ENCODE measurements at regions not wholly inside any gene's neighbourhood (a gene's known extent, or its start where the extent isn't known, plus 50 kb on each side); places are given as distances from the start of the nearest gene placed in this dataset.

DNA sequence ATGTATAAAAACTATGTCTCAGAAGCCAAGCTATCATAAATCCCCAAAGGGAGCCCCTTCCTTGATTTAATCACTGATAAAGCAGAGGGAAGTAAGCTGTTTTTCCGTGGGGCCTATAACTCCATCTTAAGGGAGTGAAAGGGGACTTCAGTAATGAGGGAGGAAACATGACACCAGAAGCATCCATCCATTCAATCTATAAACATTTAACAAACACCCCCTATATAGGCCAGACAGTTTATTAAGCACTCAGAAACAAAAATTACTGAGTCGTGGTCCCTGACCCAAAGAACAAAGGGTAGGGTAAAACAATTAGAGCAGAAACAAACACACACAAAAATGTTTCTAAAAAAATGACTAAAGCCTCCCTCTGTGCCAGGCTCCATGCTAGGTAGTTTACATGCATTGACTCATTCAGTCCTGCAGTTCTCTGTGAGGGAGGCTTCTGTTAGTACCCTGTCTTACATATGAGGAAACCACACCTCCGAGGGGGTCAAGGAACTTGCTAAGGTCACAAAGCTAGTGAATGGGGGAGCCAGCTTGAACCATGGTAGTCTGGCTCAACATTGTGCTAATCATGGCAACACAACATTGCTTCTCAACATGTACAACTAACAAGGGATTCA lies 472.1 kb downstream of the CDH2 start:
- no peak overlapping the region for H3K4me3 Mint-ChIP-seq (ENCODE audit: unreplicated experiment)
- peaks cover 14% of the 10 kb centered on the region for H3K4me1 Mint-ChIP-seq (ENCODE audit: low read depth, unreplicated experiment)
- no peaks in the 10 kb centered on the region for H3K27me3 Mint-ChIP-seq (ENCODE audit: unreplicated experiment)
- peaks cover 10% of the 10 kb centered on the region for H3K36me3 Mint-ChIP-seq (ENCODE audit: unreplicated experiment)
- no peak for DNase-seq
- H3K9me3 Mint-ChIP-seq (ENCODE audit: unreplicated experiment) = peaks cover 6% of the 10 kb centered on the region
- H3K27ac Mint-ChIP-seq (ENCODE audit: unreplicated experiment) = peak overlapping the region; percentile 81
- TF ChIP-seq, protein P1, sequence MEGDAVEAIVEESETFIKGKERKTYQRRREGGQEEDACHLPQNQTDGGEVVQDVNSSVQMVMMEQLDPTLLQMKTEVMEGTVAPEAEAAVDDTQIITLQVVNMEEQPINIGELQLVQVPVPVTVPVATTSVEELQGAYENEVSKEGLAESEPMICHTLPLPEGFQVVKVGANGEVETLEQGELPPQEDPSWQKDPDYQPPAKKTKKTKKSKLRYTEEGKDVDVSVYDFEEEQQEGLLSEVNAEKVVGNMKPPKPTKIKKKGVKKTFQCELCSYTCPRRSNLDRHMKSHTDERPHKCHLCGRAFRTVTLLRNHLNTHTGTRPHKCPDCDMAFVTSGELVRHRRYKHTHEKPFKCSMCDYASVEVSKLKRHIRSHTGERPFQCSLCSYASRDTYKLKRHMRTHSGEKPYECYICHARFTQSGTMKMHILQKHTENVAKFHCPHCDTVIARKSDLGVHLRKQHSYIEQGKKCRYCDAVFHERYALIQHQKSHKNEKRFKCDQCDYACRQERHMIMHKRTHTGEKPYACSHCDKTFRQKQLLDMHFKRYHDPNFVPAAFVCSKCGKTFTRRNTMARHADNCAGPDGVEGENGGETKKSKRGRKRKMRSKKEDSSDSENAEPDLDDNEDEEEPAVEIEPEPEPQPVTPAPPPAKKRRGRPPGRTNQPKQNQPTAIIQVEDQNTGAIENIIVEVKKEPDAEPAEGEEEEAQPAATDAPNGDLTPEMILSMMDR (IDR thresholded peaks at IDR 0.05; ENCODE audit: partially characterized antibody, unreplicated experiment) = no peak

DNA sequence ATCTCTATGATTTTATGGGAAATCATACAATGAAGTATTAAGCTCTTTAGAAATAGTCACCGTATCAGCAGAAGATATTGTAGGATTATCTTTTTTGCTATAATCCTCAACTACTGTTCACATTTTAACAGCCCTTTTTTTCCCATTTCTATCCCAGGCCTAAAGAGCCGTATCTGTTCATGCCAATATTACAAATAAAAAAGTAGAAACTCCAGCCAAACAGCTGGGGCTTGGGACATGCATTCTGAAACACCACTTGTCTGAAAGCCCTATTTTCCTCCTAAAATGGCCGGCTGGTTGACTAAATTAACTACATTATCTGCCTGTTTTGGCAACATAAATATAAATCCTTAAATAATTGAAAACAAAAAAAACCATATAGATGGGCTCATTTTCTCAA lies 477.8 kb downstream of the CDH2 start:
- Mint-ChIP-seq H3K4me3 (ENCODE audit: unreplicated experiment) (no peak overlapping the region), H3K4me1 (ENCODE audit: low read depth, unreplicated experiment) (peaks cover 25% of the 10 kb centered on the region), H3K9me3 (ENCODE audit: unreplicated experiment) (peaks cover 5% of the 10 kb centered on the region), H3K36me3 (ENCODE audit: unreplicated experiment) (no peaks in the 10 kb centered on the region), H3K27me3 (ENCODE audit: unreplicated experiment) (no peaks in the 10 kb centered on the region), H3K27ac (ENCODE audit: unreplicated experiment) (no peak overlapping the region)
- DNase-seq = no peak
- TF ChIP-seq, protein P1 (IDR thresholded peaks at IDR 0.05; ENCODE audit: partially characterized antibody, unreplicated experiment) = no peak

DNA sequence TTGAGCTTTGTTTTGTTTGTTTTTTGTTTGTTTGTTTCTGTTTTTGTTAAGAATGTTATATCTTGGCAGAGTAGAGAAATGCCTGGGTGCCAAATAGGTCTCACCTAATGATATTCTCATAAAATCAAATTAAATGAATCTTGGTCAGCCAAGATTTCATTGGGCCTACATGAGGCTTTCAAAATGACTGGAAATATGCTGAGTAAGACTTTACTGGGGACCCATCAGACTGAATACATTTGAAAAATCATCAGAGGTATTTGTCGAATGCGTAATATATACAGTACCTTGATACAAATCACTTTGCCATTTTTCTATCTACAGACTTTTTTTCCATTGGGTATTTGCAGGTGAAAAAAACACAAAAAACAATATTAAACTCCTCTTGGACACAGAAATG lies 480.8 kb downstream of the CDH2 start:
- H3K36me3 Mint-ChIP-seq (ENCODE audit: unreplicated experiment) = peaks cover 8% of the 10 kb centered on the region
- peaks cover 21% of the 10 kb centered on the region for H3K4me1 Mint-ChIP-seq (ENCODE audit: low read depth, unreplicated experiment)
- no peak for DNase-seq

DNA sequence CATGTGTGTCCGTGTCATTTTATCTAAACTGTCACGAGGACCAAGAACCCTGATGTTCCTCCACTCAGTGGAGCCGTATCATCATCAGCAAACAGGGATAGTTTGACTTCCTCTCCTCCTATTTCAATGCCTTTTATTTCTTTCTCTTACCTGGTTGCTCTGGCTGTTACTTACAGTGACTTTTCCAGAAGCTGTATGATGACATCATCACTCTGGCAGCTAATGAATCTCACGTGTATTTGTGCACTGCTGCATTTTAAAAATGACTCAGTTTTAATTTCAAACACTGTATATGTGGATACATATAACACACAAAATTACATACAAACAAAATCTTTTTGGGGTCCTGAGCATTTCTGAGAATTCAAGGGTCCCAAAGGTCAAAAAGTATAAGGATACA lies 481.4 kb downstream of the CDH2 start:
- H3K9me3 Mint-ChIP-seq (ENCODE audit: unreplicated experiment) = peaks cover 6% of the 10 kb centered on the region
- no peak overlapping the region for H3K4me3 Mint-ChIP-seq (ENCODE audit: unreplicated experiment)
- peaks cover 21% of the 10 kb centered on the region for H3K4me1 Mint-ChIP-seq (ENCODE audit: low read depth, unreplicated experiment)
- no peaks in the 10 kb centered on the region for H3K27me3 Mint-ChIP-seq (ENCODE audit: unreplicated experiment)
- H3K36me3 Mint-ChIP-seq (ENCODE audit: unreplicated experiment) = peaks cover 8% of the 10 kb centered on the region
- no peak for DNase-seq
- peak overlapping the region; percentile 76 for H3K27ac Mint-ChIP-seq (ENCODE audit: unreplicated experiment)
- TF ChIP-seq, protein P1 (IDR thresholded peaks at IDR 0.05; ENCODE audit: partially characterized antibody, unreplicated experiment) = no peak

More for the DNA sequence above, 480.8 kb downstream of the CDH2 start:
- Mint-ChIP-seq H3K9me3 (ENCODE audit: unreplicated experiment) (peaks cover 7% of the 10 kb centered on the region), H3K4me3 (ENCODE audit: unreplicated experiment) (no peak overlapping the region), H3K27ac (ENCODE audit: unreplicated experiment) (no peak overlapping the region), H3K27me3 (ENCODE audit: unreplicated experiment) (no peaks in the 10 kb centered on the region)
- TF ChIP-seq, protein P1 (IDR thresholded peaks at IDR 0.05; ENCODE audit: partially characterized antibody, unreplicated experiment) = no peak

DNA sequence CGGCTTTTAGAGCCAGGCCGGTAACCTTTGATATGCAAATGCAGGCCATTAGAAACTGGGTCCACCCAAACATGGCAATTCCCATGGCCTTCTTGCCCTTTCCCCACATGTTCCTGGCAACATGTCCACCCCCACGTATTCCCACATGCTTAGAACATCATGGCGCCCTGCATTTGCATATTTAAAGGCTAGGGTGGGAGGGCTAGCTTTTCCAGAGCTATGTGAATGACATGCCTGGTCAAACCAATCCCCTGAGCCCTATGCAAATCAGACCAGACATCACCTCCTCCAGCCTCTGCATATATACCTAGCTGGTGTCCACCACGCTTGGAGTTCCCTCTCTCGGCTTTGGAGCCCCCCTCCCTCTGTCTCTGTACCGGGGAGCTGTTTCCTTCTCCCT lies 481.9 kb downstream of the CDH2 start:
- H3K4me1 Mint-ChIP-seq (ENCODE audit: low read depth, unreplicated experiment) = peaks cover 18% of the 10 kb centered on the region
- no peaks in the 10 kb centered on the region for H3K27me3 Mint-ChIP-seq (ENCODE audit: unreplicated experiment)
- TF ChIP-seq, protein P1 (IDR thresholded peaks at IDR 0.05; ENCODE audit: partially characterized antibody, unreplicated experiment) = no peak
- peaks cover 8% of the 10 kb centered on the region for H3K36me3 Mint-ChIP-seq (ENCODE audit: unreplicated experiment)
- peak overlapping the region; percentile 76 for H3K27ac Mint-ChIP-seq (ENCODE audit: unreplicated experiment)
- H3K9me3 Mint-ChIP-seq (ENCODE audit: unreplicated experiment) = peaks cover 5% of the 10 kb centered on the region
- H3K4me3 Mint-ChIP-seq (ENCODE audit: unreplicated experiment) = no peak overlapping the region
- no peak for DNase-seq

All from glutamatergic neuron (in vitro differentiated cells).